ENCODE measurements at regions not wholly inside any gene's neighbourhood (a gene's known extent, or its start where the extent isn't known, plus 50 kb on each side); places are given as distances from the start of the nearest gene placed in this dataset.
"Not testable (repeated sequence)": the region's sequence is repeated elsewhere in the genome, so short reads cannot be mapped to it uniquely, and the experiment has no call there.

GRCh38 chr7:125065546-125065945 lies 135.9 kb upstream of the POT1 start:
- no peak for ATAC-seq
- DNase-seq (ENCODE audit: low spot score), result no peak

- ATAC-seq (no peak), DNase-seq (ENCODE audit: low spot score) (no peak)
Observed at GRCh38 chr7:125065001-125065400, 135.4 kb upstream of the POT1 start.

GRCh38 chr7:125061776-125062397 lies 132.3 kb upstream of the POT1 start:
- ATAC-seq, result no peak

GRCh38 chr7:125061083-125061745 lies 131.6 kb upstream of the POT1 start:
- not testable (repeated sequence) for DNase-seq (ENCODE audit: low spot score); ATAC-seq

More at GRCh38 chr7:125061776-125062397, 132.3 kb upstream of the POT1 start:
- no peak for DNase-seq (ENCODE audit: low spot score)

GRCh38 chr7:125059861-125060456 lies 130.3 kb upstream of the POT1 start:
- ATAC-seq (no peak), DNase-seq (ENCODE audit: low spot score) (no peak)

- peak; percentile 98 for ATAC-seq
- DNase-seq (ENCODE audit: low spot score), result no peak
Observed at GRCh38 chr7:125057963-125058362, 128.3 kb upstream of the POT1 start.

- no peak for ATAC-seq
- no peak for DNase-seq (ENCODE audit: low spot score)
Observed at GRCh38 chr7:125055376-125055775, 125.8 kb upstream of the POT1 start.

GRCh38 chr7:125046767-125047166 lies 117.1 kb upstream of the POT1 start:
- ATAC-seq (no peak), DNase-seq (ENCODE audit: low spot score) (no peak)

- DNase-seq (ENCODE audit: low spot score) (no peak), ATAC-seq (peak; percentile 29)
Observed at GRCh38 chr7:125033506-125033905, 103.9 kb upstream of the POT1 start.

- DNase-seq (ENCODE audit: low spot score), result no peak
Observed at GRCh38 chr7:125032943-125033342, 103.3 kb upstream of the POT1 start.

GRCh38 chr7:125030756-125031387 lies 101.2 kb upstream of the POT1 start:
- DNase-seq (ENCODE audit: low spot score) (no peak), ATAC-seq (peak; percentile 67)

More at GRCh38 chr7:125032943-125033342, 103.3 kb upstream of the POT1 start:
- ATAC-seq, result peak; percentile 91

- DNase-seq (ENCODE audit: low spot score) (no peak), ATAC-seq (no peak)
Observed at GRCh38 chr7:125025620-125026019, 96.0 kb upstream of the POT1 start.

GRCh38 chr7:125020801-125021200 lies 91.2 kb upstream of the POT1 start:
- no peak for DNase-seq (ENCODE audit: low spot score)
- no peak for ATAC-seq

GRCh38 chr7:125010540-125010939 lies 80.9 kb upstream of the POT1 start:
- no peak for DNase-seq (ENCODE audit: low spot score)
- no peak for ATAC-seq

- ATAC-seq (no peak), DNase-seq (ENCODE audit: low spot score) (no peak)
Observed at GRCh38 chr7:124996778-124997177, 67.2 kb upstream of the POT1 start.

- DNase-seq (ENCODE audit: low spot score) (no peak), ATAC-seq (no peak)
Observed at GRCh38 chr7:124992851-124993562, 63.4 kb upstream of the POT1 start.

GRCh38 chr7:124989911-124990310 lies 60.3 kb upstream of the POT1 start:
- no peak for DNase-seq (ENCODE audit: low spot score)
- no peak for ATAC-seq

Measured in left lobe of liver (tissue), 2 donors.